ENCODE measurements at regions not wholly inside any gene's neighbourhood (a gene's known extent, or its start where the extent isn't known, plus 50 kb on each side); places are given as distances from the start of the nearest gene placed in this dataset.

DNA sequence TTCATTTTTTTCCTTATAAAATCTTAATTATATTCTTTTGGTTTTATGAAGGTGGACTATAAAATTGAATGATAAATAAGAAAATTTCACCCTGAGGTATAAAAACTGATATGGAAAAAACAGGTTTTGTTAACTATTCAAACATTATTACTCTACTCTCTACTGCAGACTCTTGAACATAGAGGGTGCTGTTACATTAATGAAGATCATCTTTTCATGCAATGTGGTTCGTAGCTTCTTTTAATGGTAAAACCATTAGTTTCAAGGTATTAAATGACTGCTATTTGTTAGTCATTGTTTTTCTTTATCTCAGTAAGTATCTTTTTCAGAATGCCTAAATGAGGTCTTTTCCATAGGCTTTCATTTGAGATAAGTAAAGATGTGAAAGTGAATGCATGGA lies 510.4 kb downstream of the SLC16A7 start:
- H3K9me3 Mint-ChIP-seq, result peaks cover 0 to 1% (median 0%) of the 10 kb centered on the region in 7 donors
- no peaks in the 10 kb centered on the region for H3K4me1 Mint-ChIP-seq
- Histone ChIP-seq H3K27ac (ENCODE audit: low read depth in 1 of 2, low read length in 2 of 2) (no peak overlapping the region), H3K9me3 (replicated peaks in 1 of 2; ENCODE audit: control insufficient read depth in 1 of 2, insufficient read depth in 1 of 2, low read length in 2 of 2) (no peaks in the 10 kb centered on the region), H3K4me1 (ENCODE audit: control insufficient read depth in 1 of 2, insufficient read depth in 2 of 2, low read length in 2 of 2) (no peaks in the 10 kb centered on the region), H3K4me2 (replicated peaks; ENCODE audit: extremely low read depth, low read length, poor library complexity, severe bottlenecking) (no peak overlapping the region), H3K36me3 (replicated peaks in 1 of 2; ENCODE audit: control insufficient read depth in 1 of 2, insufficient read depth in 2 of 2, low read length in 2 of 2) (no peaks in the 10 kb centered on the region), H3K9ac (ENCODE audit: insufficient read depth, low read length, poor library complexity, severe bottlenecking) (no peak overlapping the region), H3K27me3 (ENCODE audit: control insufficient read depth in 2 of 2, insufficient read depth in 2 of 2, low read length in 2 of 2) (no peaks in the 10 kb centered on the region), H3K4me3 (replicated peaks in 1 of 3; ENCODE audit: low read depth in 2 of 3, low read length in 3 of 3) (no peak overlapping the region), H3K79me2 (ENCODE audit: insufficient read depth, low read length) (no peaks in the 10 kb centered on the region), H4K20me1 (ENCODE audit: insufficient read depth, low read length) (no peaks in the 10 kb centered on the region), H2AFZ (ENCODE audit: insufficient read depth, low read depth, low read length, poor library complexity, severe bottlenecking) (no peak overlapping the region)
- no peak for DNase-seq
- no peak overlapping the region for H3K27ac Mint-ChIP-seq
- intact Hi-C loops (cut with micrococcal nuclease), result no loop called here
- no peaks in the 10 kb centered on the region for H3K36me3 Mint-ChIP-seq
- WGBS (ENCODE audit: insufficient coverage), result no CpG with 5 or more reads among the region's 1 CpG
- no peak overlapping the region for H3K4me3 Mint-ChIP-seq
- TF ChIP-seq, protein P1, sequence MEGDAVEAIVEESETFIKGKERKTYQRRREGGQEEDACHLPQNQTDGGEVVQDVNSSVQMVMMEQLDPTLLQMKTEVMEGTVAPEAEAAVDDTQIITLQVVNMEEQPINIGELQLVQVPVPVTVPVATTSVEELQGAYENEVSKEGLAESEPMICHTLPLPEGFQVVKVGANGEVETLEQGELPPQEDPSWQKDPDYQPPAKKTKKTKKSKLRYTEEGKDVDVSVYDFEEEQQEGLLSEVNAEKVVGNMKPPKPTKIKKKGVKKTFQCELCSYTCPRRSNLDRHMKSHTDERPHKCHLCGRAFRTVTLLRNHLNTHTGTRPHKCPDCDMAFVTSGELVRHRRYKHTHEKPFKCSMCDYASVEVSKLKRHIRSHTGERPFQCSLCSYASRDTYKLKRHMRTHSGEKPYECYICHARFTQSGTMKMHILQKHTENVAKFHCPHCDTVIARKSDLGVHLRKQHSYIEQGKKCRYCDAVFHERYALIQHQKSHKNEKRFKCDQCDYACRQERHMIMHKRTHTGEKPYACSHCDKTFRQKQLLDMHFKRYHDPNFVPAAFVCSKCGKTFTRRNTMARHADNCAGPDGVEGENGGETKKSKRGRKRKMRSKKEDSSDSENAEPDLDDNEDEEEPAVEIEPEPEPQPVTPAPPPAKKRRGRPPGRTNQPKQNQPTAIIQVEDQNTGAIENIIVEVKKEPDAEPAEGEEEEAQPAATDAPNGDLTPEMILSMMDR (IDR thresholded peaks at IDR 0.05), result no peak
- H3K27me3 Mint-ChIP-seq (ENCODE audit: low read depth in 3 of 3), result no peaks in the 10 kb centered on the region

DNA sequence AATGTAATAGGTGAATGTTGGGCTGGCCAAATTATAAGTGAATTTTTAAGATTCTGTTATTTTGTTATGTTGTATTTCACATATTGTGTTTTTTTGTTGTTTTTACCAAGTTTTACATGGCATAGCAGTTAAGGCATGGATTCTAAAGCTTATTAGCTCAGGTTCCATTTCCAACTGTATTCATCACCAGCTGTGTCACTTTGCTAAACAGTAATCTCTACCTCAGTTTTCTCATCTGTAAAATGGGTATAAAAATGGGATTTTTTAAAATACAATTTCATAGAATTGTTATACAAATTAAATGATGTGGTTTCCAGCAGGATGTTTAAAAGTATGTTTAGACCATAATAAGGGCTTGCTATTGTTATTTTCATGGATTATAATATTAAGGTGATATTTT lies 512.2 kb downstream of the SLC16A7 start:
- no peaks in the 10 kb centered on the region for H3K4me1 Mint-ChIP-seq
- peaks cover 0 to 1% (median 0%) of the 10 kb centered on the region in 7 donors for H3K9me3 Mint-ChIP-seq
- no peak overlapping the region for H3K27ac ChIP-seq (ENCODE audit: low read depth in 1 of 2, low read length in 2 of 2)
- no peak overlapping the region for H3K27ac Mint-ChIP-seq
- H2AFZ ChIP-seq (ENCODE audit: insufficient read depth, low read depth, low read length, poor library complexity, severe bottlenecking), result no peak overlapping the region
- H3K27me3 Mint-ChIP-seq (ENCODE audit: low read depth in 3 of 3), result no peaks in the 10 kb centered on the region
- H3K4me1 ChIP-seq (ENCODE audit: control insufficient read depth in 1 of 2, insufficient read depth in 2 of 2, low read length in 2 of 2), result no peaks in the 10 kb centered on the region
- TF ChIP-seq, protein P1 (IDR thresholded peaks at IDR 0.05), result no peak
- no peaks in the 10 kb centered on the region for H3K9me3 ChIP-seq (replicated peaks in 1 of 2; ENCODE audit: control insufficient read depth in 1 of 2, insufficient read depth in 1 of 2, low read length in 2 of 2)
- no peak overlapping the region for H3K4me3 ChIP-seq (replicated peaks in 1 of 3; ENCODE audit: low read depth in 2 of 3, low read length in 3 of 3)
- H3K4me3 Mint-ChIP-seq, result no peak overlapping the region
- no peaks in the 10 kb centered on the region for H3K36me3 ChIP-seq (replicated peaks in 1 of 2; ENCODE audit: control insufficient read depth in 1 of 2, insufficient read depth in 2 of 2, low read length in 2 of 2)
- no peak for DNase-seq
- H3K27me3 ChIP-seq (ENCODE audit: control insufficient read depth in 2 of 2, insufficient read depth in 2 of 2, low read length in 2 of 2), result no peaks in the 10 kb centered on the region
- H4K20me1 ChIP-seq (ENCODE audit: insufficient read depth, low read length), result no peaks in the 10 kb centered on the region
- H3K79me2 ChIP-seq (ENCODE audit: insufficient read depth, low read length), result no peaks in the 10 kb centered on the region
- no peak overlapping the region for H3K9ac ChIP-seq (ENCODE audit: insufficient read depth, low read length, poor library complexity, severe bottlenecking)
- H3K4me2 ChIP-seq (replicated peaks; ENCODE audit: extremely low read depth, low read length, poor library complexity, severe bottlenecking), result no peak overlapping the region
- intact Hi-C loops (cut with micrococcal nuclease), result no loop called here
- no peaks in the 10 kb centered on the region for H3K36me3 Mint-ChIP-seq

Data from CD14-positive monocyte (primary cell).